ENCODE measurements at regions not wholly inside any gene's neighbourhood (a gene's known extent, or its start where the extent isn't known, plus 50 kb on each side); places are given as distances from the start of the nearest gene placed in this dataset.

- DNase-seq: peak in 9 of 35 experiments; percentile 0 to 38 (median 6)
- Histone ChIP-seq H3K9me3 (no peaks in the 10 kb centered on the region), H3K4me1 (ENCODE audit: control insufficient read depth in 1 of 2, extremely low read depth in 1 of 2, insufficient read depth in 2 of 2, low read length in 2 of 2) (peaks cover 4% of the 10 kb centered on the region in 2 experiments), H3K4me3 (ENCODE audit: control insufficient read depth in 1 of 2, extremely low read depth in 1 of 2, low read length in 1 of 2) (no peak overlapping the region), H3K27me3 (replicated peaks in 1 of 2; ENCODE audit: control insufficient read depth in 2 of 2, extremely low read depth in 1 of 2, insufficient read depth in 2 of 2, low read length in 1 of 2) (no peaks in the 10 kb centered on the region), H3K27ac (ENCODE audit: low read length) (peak overlapping the region; percentile 61), H3K36me3 (ENCODE audit: control insufficient read depth in 2 of 2, extremely low read depth in 1 of 2, insufficient read depth in 1 of 2, low read length in 1 of 2) (no peaks in the 10 kb centered on the region)
- WGBS (ENCODE audit: insufficient coverage): 16% methylated on average over 4 of the region's 5 CpGs
- Mint-ChIP-seq H3K27ac (peak overlapping the region; percentile 92 to 96), H3K36me3 (no peaks in the 10 kb centered on the region), H3K4me1 (peaks cover 14 to 15% (median 14%) of the 10 kb centered on the region in 3 donors), H3K4me3 (no peak overlapping the region), H3K27me3 (peaks cover 0 to under 1% of the 10 kb centered on the region in 2 donors), H3K9me3 (no peaks in the 10 kb centered on the region)
- ChIA-PET CTCF (interaction anchor here in 1 of 2 donors (0.6 to 1.4 kb wide), 3 partner anchors 9 to 1992 kb away, joined by 3 to 4 read pairs (median 4); no protein-coding TSS in a partner anchor), POLR2A (no interaction called here)
- ATAC-seq (replicated peaks in 1 of 4): peak; percentile 64 to 93 (median 84)
Observed at GRCh38 chr20:8073024-8073832, 53.7 kb upstream of the TMX4 start.

GRCh38 chr20:8074931-8075330 is 55.4 kb upstream of the TMX4 start:
- CTCF ChIA-PET: interaction anchor here in 1 of 2 donors (0.7 kb wide), 1 partner anchor 647 kb away, joined by 3 read pairs; no protein-coding TSS in a partner anchor
- Histone ChIP-seq H3K9me3 (no peaks in the 10 kb centered on the region), H3K27ac (ENCODE audit: low read length) (no peak overlapping the region), H3K4me1 (ENCODE audit: control insufficient read depth in 1 of 2, extremely low read depth in 1 of 2, insufficient read depth in 2 of 2, low read length in 2 of 2) (peaks cover 4% of the 10 kb centered on the region in 2 experiments), H3K27me3 (replicated peaks in 1 of 2; ENCODE audit: control insufficient read depth in 2 of 2, extremely low read depth in 1 of 2, insufficient read depth in 2 of 2, low read length in 1 of 2) (no peaks in the 10 kb centered on the region), H3K36me3 (ENCODE audit: control insufficient read depth in 2 of 2, extremely low read depth in 1 of 2, insufficient read depth in 1 of 2, low read length in 1 of 2) (no peaks in the 10 kb centered on the region), H3K4me3 (ENCODE audit: control insufficient read depth in 1 of 2, extremely low read depth in 1 of 2, low read length in 1 of 2) (no peak overlapping the region)
- no peak for DNase-seq
- Mint-ChIP-seq H3K9me3 (no peaks in the 10 kb centered on the region), H3K4me3 (no peak overlapping the region), H3K27ac (no peak overlapping the region), H3K27me3 (no peaks in the 10 kb centered on the region), H3K4me1 (peaks cover 14 to 15% (median 14%) of the 10 kb centered on the region in 3 donors), H3K36me3 (no peaks in the 10 kb centered on the region)
- ATAC-seq (replicated peaks in 1 of 4): no peak
- WGBS (ENCODE audit: insufficient coverage): 86% methylated on average over 1 of the region's 3 CpGs
- POLR2A ChIA-PET: no interaction called here

- ATAC-seq (replicated peaks in 1 of 4) (no peak), DNase-seq (no peak)
- H3K27ac Mint-ChIP-seq: no peak overlapping the region
- no peaks in the 10 kb centered on the region for H3K9me3 ChIP-seq
- H3K27me3 ChIP-seq (replicated peaks in 1 of 2; ENCODE audit: control insufficient read depth in 2 of 2, extremely low read depth in 1 of 2, insufficient read depth in 2 of 2, low read length in 1 of 2): no peaks in the 10 kb centered on the region
- no peak overlapping the region for H3K4me3 Mint-ChIP-seq
- ChIA-PET POLR2A (no interaction called here), CTCF (interaction anchor here in 1 of 2 donors (0.6 kb wide), 1 partner anchor 14 kb away, joined by 4 read pairs; no protein-coding TSS in a partner anchor)
- H3K4me3 ChIP-seq (ENCODE audit: control insufficient read depth in 1 of 2, extremely low read depth in 1 of 2, low read length in 1 of 2): no peak overlapping the region
- no peak overlapping the region for H3K27ac ChIP-seq (ENCODE audit: low read length)
- 54% methylated on average over 2 of the region's 3 CpGs for WGBS (ENCODE audit: insufficient coverage)
- H3K9me3 Mint-ChIP-seq: no peaks in the 10 kb centered on the region
- no peaks in the 10 kb centered on the region for H3K27me3 Mint-ChIP-seq
- peaks cover 14 to 15% (median 14%) of the 10 kb centered on the region in 3 donors for H3K4me1 Mint-ChIP-seq
- H3K36me3 Mint-ChIP-seq: no peaks in the 10 kb centered on the region
- no peaks in the 10 kb centered on the region for H3K36me3 ChIP-seq (ENCODE audit: control insufficient read depth in 2 of 2, extremely low read depth in 1 of 2, insufficient read depth in 1 of 2, low read length in 1 of 2)
- H3K4me1 ChIP-seq (ENCODE audit: control insufficient read depth in 1 of 2, extremely low read depth in 1 of 2, insufficient read depth in 2 of 2, low read length in 2 of 2): peaks cover 4% of the 10 kb centered on the region in 2 experiments
Observed at GRCh38 chr20:8076306-8077136, 55.5 kb upstream of the PLCB1 start.

- ATAC-seq (replicated peaks in 1 of 4): no peak
- no peak for DNase-seq
- Mint-ChIP-seq H3K4me1 (peaks cover 14 to 15% (median 14%) of the 10 kb centered on the region in 3 donors), H3K4me3 (no peak overlapping the region), H3K27ac (no peak overlapping the region), H3K27me3 (no peaks in the 10 kb centered on the region), H3K36me3 (no peaks in the 10 kb centered on the region), H3K9me3 (no peaks in the 10 kb centered on the region)
- Histone ChIP-seq H3K9me3 (no peaks in the 10 kb centered on the region), H3K4me3 (ENCODE audit: control insufficient read depth in 1 of 2, extremely low read depth in 1 of 2, low read length in 1 of 2) (no peak overlapping the region), H3K27ac (ENCODE audit: low read length) (no peak overlapping the region), H3K4me1 (ENCODE audit: control insufficient read depth in 1 of 2, extremely low read depth in 1 of 2, insufficient read depth in 2 of 2, low read length in 2 of 2) (peaks cover 4% of the 10 kb centered on the region in 2 experiments), H3K36me3 (ENCODE audit: control insufficient read depth in 2 of 2, extremely low read depth in 1 of 2, insufficient read depth in 1 of 2, low read length in 1 of 2) (no peaks in the 10 kb centered on the region), H3K27me3 (replicated peaks in 1 of 2; ENCODE audit: control insufficient read depth in 2 of 2, extremely low read depth in 1 of 2, insufficient read depth in 2 of 2, low read length in 1 of 2) (no peaks in the 10 kb centered on the region)
- ChIA-PET POLR2A (no interaction called here), CTCF (no interaction called here)
- WGBS (ENCODE audit: insufficient coverage): no CpG with 5 or more reads among the region's 2 CpGs
Observed at GRCh38 chr20:8077137-8077466, 55.0 kb upstream of the PLCB1 start.

GRCh38 chr20:8078528-8078914 is 53.5 kb upstream of the PLCB1 start:
- peaks cover under 1 to 4% of the 10 kb centered on the region in 2 experiments for H3K4me1 ChIP-seq (ENCODE audit: control insufficient read depth in 1 of 2, extremely low read depth in 1 of 2, insufficient read depth in 2 of 2, low read length in 2 of 2)
- Mint-ChIP-seq H3K36me3 (no peaks in the 10 kb centered on the region), H3K4me3 (no peak overlapping the region), H3K27me3 (no peaks in the 10 kb centered on the region), H3K4me1 (peaks cover 3 to 5% (median 5%) of the 10 kb centered on the region in 3 donors), H3K9me3 (no peaks in the 10 kb centered on the region), H3K27ac (no peak overlapping the region)
- H3K9me3 ChIP-seq: no peaks in the 10 kb centered on the region
- H3K27me3 ChIP-seq (replicated peaks in 1 of 2; ENCODE audit: control insufficient read depth in 2 of 2, extremely low read depth in 1 of 2, insufficient read depth in 2 of 2, low read length in 1 of 2): no peaks in the 10 kb centered on the region
- no peak overlapping the region for H3K4me3 ChIP-seq (ENCODE audit: control insufficient read depth in 1 of 2, extremely low read depth in 1 of 2, low read length in 1 of 2)
- H3K36me3 ChIP-seq (ENCODE audit: control insufficient read depth in 2 of 2, extremely low read depth in 1 of 2, insufficient read depth in 1 of 2, low read length in 1 of 2): no peaks in the 10 kb centered on the region
- POLR2A ChIA-PET: no interaction called here
- DNase-seq (no peak), ATAC-seq (replicated peaks in 1 of 4) (no peak)
- CTCF ChIA-PET: no interaction called here
- whole genome bisulfite sequencing (ENCODE audit: insufficient coverage): 100% methylated on average over 1 of the region's 4 CpGs
- no peak overlapping the region for H3K27ac ChIP-seq (ENCODE audit: low read length)

- Histone ChIP-seq H3K27me3 (replicated peaks in 1 of 2; ENCODE audit: control insufficient read depth in 2 of 2, extremely low read depth in 1 of 2, insufficient read depth in 2 of 2, low read length in 1 of 2) (no peaks in the 10 kb centered on the region), H3K9me3 (no peaks in the 10 kb centered on the region), H3K4me3 (ENCODE audit: control insufficient read depth in 1 of 2, extremely low read depth in 1 of 2, low read length in 1 of 2) (no peak overlapping the region), H3K36me3 (ENCODE audit: control insufficient read depth in 2 of 2, extremely low read depth in 1 of 2, insufficient read depth in 1 of 2, low read length in 1 of 2) (no peaks in the 10 kb centered on the region), H3K4me1 (ENCODE audit: control insufficient read depth in 1 of 2, extremely low read depth in 1 of 2, insufficient read depth in 2 of 2, low read length in 2 of 2) (no peaks in the 10 kb centered on the region), H3K27ac (ENCODE audit: low read length) (no peak overlapping the region)
- Mint-ChIP-seq H3K36me3 (no peaks in the 10 kb centered on the region), H3K9me3 (no peaks in the 10 kb centered on the region), H3K27me3 (no peaks in the 10 kb centered on the region), H3K4me1 (no peaks in the 10 kb centered on the region), H3K27ac (no peak overlapping the region), H3K4me3 (no peak overlapping the region)
- ATAC-seq (replicated peaks in 1 of 4): no peak
- no peak for DNase-seq
- ChIA-PET CTCF (no interaction called here), POLR2A (no interaction called here)
Observed at GRCh38 chr20:8079976-8080375, 52.1 kb upstream of the PLCB1 start.
